ENCODE measurements at regions not wholly inside any gene's neighbourhood (a gene's known extent, or its start where the extent isn't known, plus 50 kb on each side); places are given as distances from the start of the nearest gene placed in this dataset.

- no peak for TF ChIP-seq CTCF (conservative IDR thresholded peaks at IDR 0.05; ENCODE audit: low read depth, low read length)
- TF ChIP-seq RAD21 (IDR thresholded peaks at IDR 0.05; ENCODE audit: low read length), result no peak
- no peak for TF ChIP-seq BHLHE40 (IDR thresholded peaks at IDR 0.05; ENCODE audit: low read depth, low read length)
- no peak for TF ChIP-seq RFX5 (IDR thresholded peaks at IDR 0.05; ENCODE audit: low read depth, low read length)
- TF ChIP-seq MXI1 (IDR thresholded peaks at IDR 0.05; ENCODE audit: borderline replicate concordance, low read depth, low read length), result no peak
- TF ChIP-seq POLR2A (IDR thresholded peaks at IDR 0.05; ENCODE audit: low read depth, low read length), result no peak
- no peak for TF ChIP-seq USF2 (IDR thresholded peaks at IDR 0.05; ENCODE audit: low read depth, low read length)
- no peak for TF ChIP-seq MAFK (IDR thresholded peaks at IDR 0.05; ENCODE audit: low read depth, low read length)
- no peak for TF ChIP-seq FOS (IDR thresholded peaks at IDR 0.05; ENCODE audit: low read depth, low read length)
- no peak for TF ChIP-seq CEBPB (IDR thresholded peaks at IDR 0.05; ENCODE audit: low read depth, low read length)
- no peak for TF ChIP-seq ELK1 (IDR thresholded peaks at IDR 0.05; ENCODE audit: borderline replicate concordance, low read depth, low read length)
These were observed 684.9 kb upstream of the KIF2B start for GRCh38 chr17:53137869-53138268.

All from IMR-90 (cell line).